Prostate gland (tissue), 2 donors: ENCODE measurements at regions not wholly inside any gene's neighbourhood (a gene's known extent, or its start where the extent isn't known, plus 50 kb on each side); places are given as distances from the start of the nearest gene placed in this dataset.

Source experiments
- POLR2AphosphoS5 ChIP-seq: sonication (generic); formaldehyde crosslinking; IDR thresholded peaks from one replicate; pipeline ENCODE4 v1.6.1; 2017; ENCODE audit warnings: antibody characterized with exemption
- TF ChIP-seq, protein P1 (sequence below), 4 experiments: fragments of 200-600 bp in 2 of 4; fragments of 450-650 bp in 2 of 4; sonication (generic) in 2 of 4; IDR thresholded peaks; 1 replicate in 3 of 4; 2 replicates in 1 of 4; pipeline ENCODE4 v1.5.1; 2016 to 2019; ENCODE audit warnings: antibody characterized with exemption in 4 of 4, mild to moderate bottlenecking in 2 of 4, moderate library complexity in 2 of 4

DNA sequence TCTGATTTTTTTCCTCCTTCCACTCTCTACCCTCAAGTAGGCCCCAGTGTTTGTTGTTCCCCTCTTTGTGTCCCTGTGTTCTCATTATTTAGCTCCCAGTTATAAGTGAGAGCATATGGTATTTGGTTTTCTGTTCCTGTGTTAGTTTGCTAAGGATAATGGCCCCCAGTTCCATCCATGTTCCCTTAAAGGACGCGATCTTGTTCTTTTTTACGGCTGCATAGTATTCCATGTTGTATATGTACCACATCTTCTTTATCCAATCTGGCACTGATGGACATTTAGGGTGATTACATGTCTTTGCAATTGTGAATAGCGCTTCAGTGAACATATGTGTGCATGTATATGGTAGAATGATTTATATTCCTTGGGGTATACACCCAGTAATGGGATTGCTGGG, 54.5 kb upstream of the BTC start:
- TF ChIP-seq, protein P1, sequence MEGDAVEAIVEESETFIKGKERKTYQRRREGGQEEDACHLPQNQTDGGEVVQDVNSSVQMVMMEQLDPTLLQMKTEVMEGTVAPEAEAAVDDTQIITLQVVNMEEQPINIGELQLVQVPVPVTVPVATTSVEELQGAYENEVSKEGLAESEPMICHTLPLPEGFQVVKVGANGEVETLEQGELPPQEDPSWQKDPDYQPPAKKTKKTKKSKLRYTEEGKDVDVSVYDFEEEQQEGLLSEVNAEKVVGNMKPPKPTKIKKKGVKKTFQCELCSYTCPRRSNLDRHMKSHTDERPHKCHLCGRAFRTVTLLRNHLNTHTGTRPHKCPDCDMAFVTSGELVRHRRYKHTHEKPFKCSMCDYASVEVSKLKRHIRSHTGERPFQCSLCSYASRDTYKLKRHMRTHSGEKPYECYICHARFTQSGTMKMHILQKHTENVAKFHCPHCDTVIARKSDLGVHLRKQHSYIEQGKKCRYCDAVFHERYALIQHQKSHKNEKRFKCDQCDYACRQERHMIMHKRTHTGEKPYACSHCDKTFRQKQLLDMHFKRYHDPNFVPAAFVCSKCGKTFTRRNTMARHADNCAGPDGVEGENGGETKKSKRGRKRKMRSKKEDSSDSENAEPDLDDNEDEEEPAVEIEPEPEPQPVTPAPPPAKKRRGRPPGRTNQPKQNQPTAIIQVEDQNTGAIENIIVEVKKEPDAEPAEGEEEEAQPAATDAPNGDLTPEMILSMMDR (IDR thresholded peaks at IDR 0.05) = no peak
- TF ChIP-seq POLR2AphosphoS5 = no peak
